ENCODE measurements at regions not wholly inside any gene's neighbourhood (a gene's known extent, or its start where the extent isn't known, plus 50 kb on each side); places are given as distances from the start of the nearest gene placed in this dataset.
"Not testable (repeated sequence)": the region's sequence is repeated elsewhere in the genome, so short reads cannot be mapped to it uniquely, and the experiment has no call there.

DNA sequence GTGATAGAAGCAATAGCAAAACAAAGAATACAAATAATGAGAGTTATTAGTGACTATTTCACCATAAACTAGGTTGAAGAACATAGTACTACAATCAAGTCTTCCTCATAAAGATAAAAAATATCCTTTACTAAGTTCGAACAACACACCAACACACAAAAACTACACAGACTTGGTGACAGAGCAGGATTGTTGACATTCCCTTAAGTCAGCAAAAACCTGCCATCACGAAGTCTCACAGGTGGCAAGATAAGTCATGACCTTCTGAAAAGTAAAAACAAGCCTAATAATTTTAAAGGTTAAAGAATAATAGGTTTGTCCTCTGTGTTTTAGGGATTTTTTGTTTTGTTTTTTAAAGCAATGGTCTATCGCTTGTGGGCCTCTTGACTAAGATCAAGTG lies 173.0 kb downstream of the SEC23A start:
- no peaks in the 10 kb centered on the region for H3K4me1 ChIP-seq
- no peak for ATAC-seq
- no peaks in the 10 kb centered on the region for H3K27me3 ChIP-seq
- H3K27ac ChIP-seq = no peak overlapping the region
- intact Hi-C loops (cut with DNase I) = no loop called here
- TF ChIP-seq, protein P1, sequence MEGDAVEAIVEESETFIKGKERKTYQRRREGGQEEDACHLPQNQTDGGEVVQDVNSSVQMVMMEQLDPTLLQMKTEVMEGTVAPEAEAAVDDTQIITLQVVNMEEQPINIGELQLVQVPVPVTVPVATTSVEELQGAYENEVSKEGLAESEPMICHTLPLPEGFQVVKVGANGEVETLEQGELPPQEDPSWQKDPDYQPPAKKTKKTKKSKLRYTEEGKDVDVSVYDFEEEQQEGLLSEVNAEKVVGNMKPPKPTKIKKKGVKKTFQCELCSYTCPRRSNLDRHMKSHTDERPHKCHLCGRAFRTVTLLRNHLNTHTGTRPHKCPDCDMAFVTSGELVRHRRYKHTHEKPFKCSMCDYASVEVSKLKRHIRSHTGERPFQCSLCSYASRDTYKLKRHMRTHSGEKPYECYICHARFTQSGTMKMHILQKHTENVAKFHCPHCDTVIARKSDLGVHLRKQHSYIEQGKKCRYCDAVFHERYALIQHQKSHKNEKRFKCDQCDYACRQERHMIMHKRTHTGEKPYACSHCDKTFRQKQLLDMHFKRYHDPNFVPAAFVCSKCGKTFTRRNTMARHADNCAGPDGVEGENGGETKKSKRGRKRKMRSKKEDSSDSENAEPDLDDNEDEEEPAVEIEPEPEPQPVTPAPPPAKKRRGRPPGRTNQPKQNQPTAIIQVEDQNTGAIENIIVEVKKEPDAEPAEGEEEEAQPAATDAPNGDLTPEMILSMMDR (IDR thresholded peaks at IDR 0.05) = no peak
- no peak overlapping the region for H3K4me3 ChIP-seq
- H3K36me3 ChIP-seq = no peaks in the 10 kb centered on the region
- no peaks in the 10 kb centered on the region for H3K9me3 ChIP-seq
- no peak for DNase-seq

DNA sequence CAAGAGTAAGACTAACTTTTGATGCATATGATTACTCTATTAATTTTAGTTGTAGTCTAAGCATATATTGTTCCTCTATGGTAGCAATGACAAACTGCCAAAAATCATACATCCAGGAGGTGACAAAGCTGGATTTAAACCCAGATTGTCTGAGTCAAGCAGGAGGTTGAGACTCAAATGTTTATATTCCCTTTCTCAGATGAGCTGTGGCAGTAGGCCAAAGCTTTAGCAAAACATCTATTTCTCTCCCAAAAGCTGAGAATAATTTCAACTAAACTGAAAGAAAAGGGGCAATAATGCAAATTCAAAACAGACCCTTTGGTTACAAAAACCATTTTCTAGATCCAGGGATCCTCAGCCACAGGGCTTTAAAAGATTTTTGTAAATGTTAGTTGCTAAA lies 173.6 kb downstream of the SEC23A start:
- DNase-seq (no peak), ATAC-seq (no peak)
- Histone ChIP-seq H3K4me1 (no peaks in the 10 kb centered on the region), H3K27ac (no peak overlapping the region), H3K9me3 (no peaks in the 10 kb centered on the region), H3K4me3 (no peak overlapping the region), H3K36me3 (no peaks in the 10 kb centered on the region), H3K27me3 (no peaks in the 10 kb centered on the region)
- TF ChIP-seq, protein P1 (IDR thresholded peaks at IDR 0.05) = no peak
- intact Hi-C loops (cut with DNase I) = no loop called here

DNA sequence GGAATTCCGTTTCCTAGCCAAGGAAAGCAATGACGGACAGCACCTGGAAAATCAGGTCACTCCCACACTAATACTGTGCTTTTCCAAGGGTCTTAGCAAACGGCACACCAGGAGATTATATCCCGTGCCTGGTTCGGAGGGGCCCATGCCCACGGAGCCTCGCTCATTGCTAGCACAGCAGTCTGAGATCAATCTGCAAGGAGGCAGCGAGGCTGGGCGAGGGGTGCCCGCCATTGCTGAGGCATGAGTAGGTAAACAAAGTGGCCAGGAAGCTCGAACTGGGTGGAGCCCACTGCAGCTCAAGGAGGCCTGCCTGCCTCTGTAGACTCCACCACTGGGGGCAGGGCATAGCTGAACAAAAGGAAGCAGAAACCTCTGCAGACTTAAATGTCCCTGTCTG lies 181.1 kb downstream of the SEC23A start:
- H3K4me3 ChIP-seq; H3K9me3 ChIP-seq; ATAC-seq; H3K27me3 ChIP-seq; H3K4me1 ChIP-seq; H3K27ac ChIP-seq; DNase-seq; intact Hi-C loops (cut with DNase I); H3K36me3 ChIP-seq: not testable (repeated sequence)

DNA sequence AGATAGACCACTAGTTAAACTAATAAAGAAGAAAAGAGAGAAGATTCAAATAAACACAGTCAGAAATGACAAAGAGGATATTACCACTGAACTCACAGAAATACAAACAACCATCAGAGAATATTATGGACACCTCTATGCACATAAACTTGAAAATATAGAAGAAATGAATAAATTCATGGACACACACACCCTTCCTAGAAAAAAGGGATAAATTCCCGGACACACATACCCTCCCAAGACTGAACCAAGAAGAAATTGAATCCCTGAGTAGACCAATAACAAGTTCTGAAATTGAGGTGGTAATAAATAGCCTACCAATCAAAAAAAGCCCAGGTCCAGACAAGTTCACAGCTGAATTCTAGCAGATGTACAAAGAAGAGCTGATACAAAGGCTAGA lies 187.9 kb downstream of the SEC23A start:
- TF ChIP-seq, protein P1 (IDR thresholded peaks at IDR 0.05) = no peak
- Histone ChIP-seq H3K27me3 (no peaks in the 10 kb centered on the region), H3K9me3 (no peaks in the 10 kb centered on the region), H3K4me1 (no peaks in the 10 kb centered on the region), H3K36me3 (no peaks in the 10 kb centered on the region), H3K27ac (no peak overlapping the region), H3K4me3 (no peak overlapping the region)
- intact Hi-C loops (cut with DNase I) = no loop called here
- DNase-seq (no peak), ATAC-seq (no peak)

DNA sequence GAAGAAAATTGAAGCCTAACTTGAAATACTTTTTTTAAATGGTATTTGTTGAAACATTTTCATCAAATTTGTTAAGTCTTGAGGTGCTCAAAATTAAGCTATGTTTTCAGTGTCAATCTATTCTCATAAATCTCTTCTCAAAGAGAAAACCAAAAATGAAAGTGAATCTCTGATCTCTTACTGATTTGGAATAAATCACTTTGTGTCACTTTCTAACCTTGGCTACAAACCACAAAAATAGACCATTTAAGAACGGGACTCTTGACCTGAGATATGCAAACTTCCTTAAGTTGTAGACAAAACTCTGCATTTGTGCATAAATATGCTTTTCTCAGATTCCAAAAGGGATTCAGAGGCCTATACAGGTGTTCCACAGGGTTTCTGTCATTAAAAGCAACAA lies 192.9 kb downstream of the SEC23A start:
- Histone ChIP-seq H3K27me3 (no peaks in the 10 kb centered on the region), H3K4me1 (no peaks in the 10 kb centered on the region), H3K36me3 (no peaks in the 10 kb centered on the region), H3K27ac (no peak overlapping the region), H3K9me3 (no peaks in the 10 kb centered on the region), H3K4me3 (no peak overlapping the region)
- DNase-seq (no peak), ATAC-seq (no peak)
- intact Hi-C loops (cut with DNase I) = no loop called here
- TF ChIP-seq, protein P1 (IDR thresholded peaks at IDR 0.05) = no peak

GRCh38 chr14:38904959-38905358 lies 198.1 kb downstream of the SEC23A start:
- intact Hi-C loops (cut with DNase I) = no loop called here
- TF ChIP-seq, protein P1 (IDR thresholded peaks at IDR 0.05) = no peak
- ATAC-seq (no peak), DNase-seq (no peak)
- no peaks in the 10 kb centered on the region for H3K27me3 ChIP-seq
- H3K4me1 ChIP-seq = no peaks in the 10 kb centered on the region
- no peaks in the 10 kb centered on the region for H3K36me3 ChIP-seq
- H3K9me3 ChIP-seq = no peaks in the 10 kb centered on the region
- H3K4me3 ChIP-seq = no peak overlapping the region
- H3K27ac ChIP-seq = no peak overlapping the region
